ENCODE measurements at regions not wholly inside any gene's neighbourhood (a gene's known extent, or its start where the extent isn't known, plus 50 kb on each side); places are given as distances from the start of the nearest gene placed in this dataset.

- no peak for DNase-seq
Observed at GRCh38 chr15:95095250-95095649, 863.9 kb downstream of the MCTP2 start.

DNA sequence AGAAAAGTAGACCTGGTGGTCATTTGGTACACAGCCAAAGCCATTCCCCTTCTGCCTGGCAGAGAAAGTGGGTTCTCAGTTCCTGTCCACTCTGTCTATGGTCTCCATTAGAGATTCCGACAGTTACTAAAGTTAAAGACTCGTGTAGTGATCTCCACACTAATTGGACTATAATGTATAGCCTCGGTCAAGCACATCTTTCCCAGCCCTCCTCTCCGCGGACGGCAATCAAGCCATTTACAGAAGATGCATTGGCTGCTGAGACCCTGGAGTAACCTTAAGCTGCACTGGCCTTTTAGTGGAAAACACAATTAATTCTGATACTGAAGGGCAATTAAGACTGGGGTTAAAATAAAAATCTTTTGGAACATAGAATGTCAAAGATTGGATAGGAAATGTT is 865.3 kb downstream of the MCTP2 start:
- no peak for DNase-seq

DNA sequence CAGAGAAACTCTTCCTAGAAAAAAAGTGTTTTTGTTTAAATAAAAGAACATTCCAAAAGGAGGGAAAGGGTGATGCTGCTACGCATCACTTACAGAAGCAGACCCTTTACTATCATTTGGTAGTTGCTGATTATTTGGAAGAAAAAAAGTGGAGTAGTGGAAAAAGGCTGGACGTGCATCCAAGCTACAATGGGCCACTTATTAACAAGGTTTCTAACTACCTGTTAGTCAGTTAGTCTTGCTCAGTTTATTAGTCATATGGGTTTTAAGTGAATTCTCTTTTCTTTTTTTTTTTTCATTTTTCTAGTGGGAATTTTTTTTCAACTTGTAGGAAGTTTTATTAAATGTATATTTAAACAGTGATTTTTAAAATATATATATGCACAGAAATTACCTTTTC is 866.0 kb downstream of the MCTP2 start:
- no peak for DNase-seq

GRCh38 chr15:95105229-95105628 is 873.9 kb downstream of the MCTP2 start:
- DNase-seq = no peak

DNA sequence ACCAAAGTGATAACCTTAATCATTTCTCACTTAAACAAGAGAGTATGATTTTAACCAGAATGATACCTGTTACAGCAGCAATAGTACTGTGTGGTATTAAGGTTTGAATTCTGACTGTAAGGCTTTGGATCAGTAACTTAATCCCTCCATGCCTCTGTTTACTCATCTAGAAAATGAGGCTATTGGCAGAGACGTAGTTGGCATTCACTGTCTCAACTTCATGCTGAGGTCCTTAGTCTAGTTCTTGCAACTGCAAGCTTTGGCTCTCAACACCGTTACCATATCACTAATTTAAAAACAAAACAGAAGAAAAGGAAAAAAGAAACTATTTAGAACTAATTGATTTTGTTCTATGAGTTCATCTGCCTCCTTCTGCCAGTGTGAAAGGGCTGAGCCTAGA is 875.4 kb downstream of the MCTP2 start:
- no peak for DNase-seq

GRCh38 chr15:95108673-95109072 is 877.3 kb downstream of the MCTP2 start:
- DNase-seq = no peak

DNA sequence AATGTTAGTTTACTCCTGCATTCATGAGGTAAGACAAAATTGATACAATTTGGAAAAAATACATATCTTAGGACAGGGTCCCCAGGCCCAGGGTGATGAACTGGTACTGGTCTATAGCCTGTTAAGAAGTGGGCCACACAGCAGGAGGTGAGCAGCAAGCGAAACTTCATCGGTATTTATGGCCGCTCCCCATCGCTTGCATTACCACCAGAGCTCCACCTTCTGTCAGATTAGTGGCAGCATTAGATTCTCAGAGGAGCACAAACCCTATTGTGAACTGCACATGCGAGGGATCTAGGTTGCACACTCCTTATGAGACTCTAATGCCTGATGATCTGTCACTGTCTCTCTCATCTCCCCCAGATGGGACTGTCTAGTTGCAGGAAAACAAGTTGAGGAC is 880.6 kb downstream of the MCTP2 start:
- no peak for DNase-seq

- DNase-seq = no peak
Observed at GRCh38 chr15:95113041-95113440, 881.7 kb downstream of the MCTP2 start.

- DNase-seq = no peak
Observed at GRCh38 chr15:95119041-95119610, 887.8 kb downstream of the MCTP2 start.

- no peak for DNase-seq
Observed at GRCh38 chr15:95120595-95120994, 889.2 kb downstream of the MCTP2 start.

GRCh38 chr15:95121191-95121590 is 889.8 kb downstream of the MCTP2 start:
- no peak for DNase-seq

- DNase-seq = no peak
Observed at GRCh38 chr15:95125803-95126202, 894.4 kb downstream of the MCTP2 start.

DNA sequence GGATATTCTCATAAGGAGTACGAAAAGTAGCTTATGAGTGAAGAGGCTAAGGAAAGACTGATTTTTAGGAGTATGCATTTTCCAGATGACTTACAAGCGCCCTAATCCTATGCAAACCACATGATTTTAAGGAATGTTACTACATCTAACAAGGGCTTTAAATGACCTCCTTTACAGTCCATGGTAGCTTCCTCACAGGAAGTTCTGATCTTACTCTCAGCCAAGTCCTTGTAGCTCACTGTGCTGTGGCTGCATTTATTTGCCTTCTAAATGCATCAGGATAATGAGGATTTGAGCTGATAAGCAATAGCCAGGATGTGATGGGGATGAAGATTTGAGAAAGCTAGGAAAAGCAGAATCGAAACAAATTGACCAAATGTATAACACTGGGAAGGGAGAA is 896.0 kb downstream of the MCTP2 start:
- no peak for DNase-seq

DNA sequence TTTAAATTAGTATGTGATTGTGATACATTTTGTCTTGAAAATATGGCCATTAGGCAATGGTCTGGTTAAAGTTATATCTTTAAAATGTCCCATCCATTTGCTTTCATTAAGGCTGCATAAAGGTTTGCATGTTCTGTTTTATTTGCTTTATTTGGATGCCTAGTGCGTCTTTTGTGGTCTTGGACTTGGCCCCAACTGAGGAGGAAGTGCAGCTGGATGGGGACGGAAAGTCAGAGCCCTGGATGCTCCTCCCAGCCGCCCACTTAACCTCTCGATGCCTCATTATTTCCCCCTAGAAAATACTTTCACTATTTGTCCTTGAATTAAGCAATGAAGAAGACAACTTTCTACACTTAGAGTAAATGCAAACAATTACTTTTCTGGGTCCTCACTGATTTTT is 898.2 kb downstream of the MCTP2 start:
- no peak for DNase-seq

- DNase-seq = no peak
Observed at GRCh38 chr15:95131131-95131556, 899.8 kb downstream of the MCTP2 start.

DNA sequence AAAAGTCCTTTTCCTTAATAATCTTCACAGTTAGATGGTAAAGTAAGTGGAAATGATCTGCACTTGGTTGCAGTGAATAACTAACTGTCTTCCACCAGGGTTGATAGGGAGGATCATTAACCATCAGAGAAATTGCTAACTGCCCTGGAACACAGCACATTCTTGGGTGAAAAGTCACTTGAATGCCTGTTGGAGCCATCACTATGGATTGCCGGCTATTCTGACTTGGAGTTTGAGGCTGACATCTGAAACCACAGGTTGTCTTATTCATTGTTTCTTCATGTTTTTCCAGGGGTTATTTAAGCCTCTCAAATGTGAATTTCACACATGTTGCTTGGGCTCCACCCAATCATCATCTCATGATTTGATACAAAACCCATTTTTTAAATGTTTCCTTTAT is 901.4 kb downstream of the MCTP2 start:
- DNase-seq = no peak

DNA sequence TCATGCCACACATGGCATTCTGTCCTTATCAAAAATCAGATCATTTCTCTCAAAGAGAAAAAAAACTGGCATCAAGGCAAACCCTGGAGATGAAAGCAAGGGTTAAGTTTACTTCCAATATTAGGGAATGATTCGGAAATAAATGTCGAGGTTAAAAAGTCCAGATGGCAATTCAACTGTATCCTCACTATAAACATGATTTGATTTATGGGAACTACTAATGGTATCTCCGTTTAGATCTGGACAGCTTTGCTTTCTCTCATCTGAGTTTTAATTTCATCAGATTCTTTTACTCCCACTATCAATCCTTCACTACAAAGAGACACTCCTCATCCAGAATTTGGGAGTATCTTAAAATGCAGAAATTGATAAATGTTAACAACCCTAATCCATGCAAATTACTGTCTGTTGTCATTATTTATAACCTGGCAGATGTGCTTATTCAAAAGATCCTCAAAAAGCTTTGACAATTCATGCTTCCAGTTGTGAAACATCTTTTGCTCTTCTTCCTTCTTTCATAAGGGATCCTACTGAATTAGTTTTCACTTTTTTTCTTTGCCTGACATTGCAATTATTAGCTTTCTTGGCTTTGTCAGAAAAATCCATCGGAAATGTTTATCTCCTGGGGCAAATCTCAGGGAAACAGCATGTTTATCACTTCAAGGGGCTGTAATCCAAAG is 903.2 kb downstream of the MCTP2 start:
- no peak for DNase-seq

- no peak for DNase-seq
Observed at GRCh38 chr15:95138604-95139270, 907.4 kb downstream of the MCTP2 start.

- no peak for DNase-seq
Observed at GRCh38 chr15:95141486-95141885, 910.1 kb downstream of the MCTP2 start.

DNA sequence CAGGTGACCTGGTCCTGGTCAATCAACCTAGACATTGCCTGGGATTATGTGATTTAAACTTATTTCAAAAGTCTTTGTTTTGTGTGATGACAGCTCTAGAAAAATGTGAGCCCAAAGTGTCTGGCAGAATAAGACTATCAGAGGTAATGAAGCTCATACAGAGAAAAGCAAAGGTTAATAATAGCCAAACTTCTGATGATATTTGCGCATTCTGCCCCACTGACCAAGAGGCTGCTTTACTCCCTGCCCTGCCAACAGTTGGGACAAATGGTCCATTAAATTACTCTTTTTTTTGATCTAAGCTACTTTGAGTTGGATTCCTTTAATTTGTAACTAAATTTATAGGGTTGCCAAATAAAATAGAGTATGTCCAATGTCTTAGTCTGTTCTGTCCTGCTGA is 911.2 kb downstream of the MCTP2 start:
- no peak for DNase-seq

DNA sequence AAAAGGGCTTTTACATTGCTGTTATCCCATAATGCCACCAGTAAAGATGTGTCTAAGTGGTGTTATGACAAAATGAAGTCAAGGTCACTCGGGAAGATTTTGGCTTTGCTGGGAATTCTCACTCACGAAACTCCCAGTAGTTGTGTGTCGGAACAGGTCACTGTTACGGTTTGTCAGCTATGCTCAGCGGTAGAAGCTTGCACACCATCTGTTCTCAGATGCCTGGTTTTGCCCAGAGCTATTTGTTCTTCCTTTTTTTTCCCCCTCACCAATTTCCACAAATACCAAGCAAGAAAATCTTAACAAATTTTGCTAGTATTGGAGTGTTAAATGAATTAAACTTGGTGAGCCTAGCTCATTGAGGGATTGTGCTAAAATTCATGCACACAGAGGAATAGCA is 915.1 kb downstream of the MCTP2 start:
- no peak for DNase-seq

GRCh38 chr15:95148183-95148582 is 916.8 kb downstream of the MCTP2 start:
- DNase-seq = no peak

- DNase-seq = no peak
Observed at GRCh38 chr15:95149036-95149435, 917.7 kb downstream of the MCTP2 start.

- no peak for DNase-seq
Observed at GRCh38 chr15:95149771-95150170, 918.4 kb downstream of the MCTP2 start.

- DNase-seq = no peak
Observed at GRCh38 chr15:95150466-95150865, 919.1 kb downstream of the MCTP2 start.
